GM19043 (cell line): ENCODE measurements at regions not wholly inside any gene's neighbourhood (a gene's known extent, or its start where the extent isn't known, plus 50 kb on each side); places are given as distances from the start of the nearest gene placed in this dataset.
"Not testable (repeated sequence)": the region's sequence is repeated elsewhere in the genome, so short reads cannot be mapped to it uniquely, and the experiment has no call there.

ENCODE experiments used
- ATAC-seq: cut with Tn5 transposase; IDR thresholded peaks from one replicate; pipeline ENCODE4 v1.9.1; 2021; ENCODE audit warnings: low read depth; ENCODE audit not compliant: unreplicated experiment

- ATAC-seq: no peak
Observed at GRCh38 chr10:57715233-57715632, 552.5 kb downstream of the IPMK start.

GRCh38 chr10:57707300-57707658, 560.4 kb downstream of the IPMK start:
- ATAC-seq: no peak

GRCh38 chr10:57706576-57707299, 561.0 kb downstream of the IPMK start:
- ATAC-seq: no peak

- no peak for ATAC-seq
Observed at GRCh38 chr10:57706016-57706415, 561.7 kb downstream of the IPMK start.

GRCh38 chr10:57699944-57700343, 567.8 kb downstream of the IPMK start:
- ATAC-seq: no peak

GRCh38 chr10:57696641-57697040, 571.1 kb downstream of the IPMK start:
- no peak for ATAC-seq

GRCh38 chr10:57694956-57695608, 572.6 kb downstream of the IPMK start:
- no peak for ATAC-seq

- no peak for ATAC-seq
Observed at GRCh38 chr10:57692255-57692980, 575.3 kb downstream of the IPMK start.

- ATAC-seq: no peak
Observed at GRCh38 chr10:57689596-57690297, 577.9 kb downstream of the IPMK start.

GRCh38 chr10:57679916-57680315, 587.8 kb downstream of the IPMK start:
- ATAC-seq: no peak

- ATAC-seq: no peak
Observed at GRCh38 chr10:57675125-57675524, 592.6 kb downstream of the IPMK start.

GRCh38 chr10:57673446-57673960, 594.2 kb downstream of the IPMK start:
- ATAC-seq: no peak

- ATAC-seq: no peak
Observed at GRCh38 chr10:57664815-57665214, 602.9 kb downstream of the IPMK start.

GRCh38 chr10:57663401-57663800, 604.3 kb downstream of the IPMK start:
- ATAC-seq: no peak

- ATAC-seq: no peak
Observed at GRCh38 chr10:57661206-57661605, 606.5 kb downstream of the IPMK start.

GRCh38 chr10:57657164-57657765, 610.4 kb downstream of the IPMK start:
- ATAC-seq: peak; percentile 86

GRCh38 chr10:57654856-57655255, 612.8 kb downstream of the IPMK start:
- no peak for ATAC-seq

- not testable (repeated sequence) for ATAC-seq
Observed at GRCh38 chr10:57645108-57645507, 622.6 kb downstream of the IPMK start.

- ATAC-seq: no peak
Observed at GRCh38 chr10:57638411-57638810, 629.3 kb downstream of the IPMK start.

GRCh38 chr10:57628592-57629284, 639.0 kb downstream of the IPMK start:
- ATAC-seq: no peak
